ENCODE measurements at regions not wholly inside any gene's neighbourhood (a gene's known extent, or its start where the extent isn't known, plus 50 kb on each side); places are given as distances from the start of the nearest gene placed in this dataset.

DNA sequence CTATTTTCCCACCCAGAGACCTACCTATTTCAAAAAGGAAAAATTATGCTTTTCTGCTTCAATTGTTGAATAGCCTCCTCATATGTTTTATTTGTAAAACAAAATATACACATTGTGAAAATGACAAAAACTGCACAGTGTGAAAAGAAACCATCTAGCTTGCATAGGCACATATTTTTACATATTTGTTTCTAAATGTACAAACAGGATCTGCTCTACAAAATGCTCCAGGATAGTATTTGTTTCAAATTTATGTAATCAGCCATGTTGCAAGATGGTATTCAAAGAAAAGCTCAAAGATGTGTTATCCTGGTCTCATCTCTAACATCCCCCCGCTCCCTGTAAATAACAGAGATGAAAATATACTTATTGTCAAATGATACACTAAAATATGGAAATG is 366.1 kb upstream of the MPDZ start:
- no peak for ATAC-seq
- TF ChIP-seq POLR2A (IDR thresholded peaks at IDR 0.05), result no peak
- TF ChIP-seq EP300 (IDR thresholded peaks at IDR 0.05), result no peak
- TF ChIP-seq, protein P1, sequence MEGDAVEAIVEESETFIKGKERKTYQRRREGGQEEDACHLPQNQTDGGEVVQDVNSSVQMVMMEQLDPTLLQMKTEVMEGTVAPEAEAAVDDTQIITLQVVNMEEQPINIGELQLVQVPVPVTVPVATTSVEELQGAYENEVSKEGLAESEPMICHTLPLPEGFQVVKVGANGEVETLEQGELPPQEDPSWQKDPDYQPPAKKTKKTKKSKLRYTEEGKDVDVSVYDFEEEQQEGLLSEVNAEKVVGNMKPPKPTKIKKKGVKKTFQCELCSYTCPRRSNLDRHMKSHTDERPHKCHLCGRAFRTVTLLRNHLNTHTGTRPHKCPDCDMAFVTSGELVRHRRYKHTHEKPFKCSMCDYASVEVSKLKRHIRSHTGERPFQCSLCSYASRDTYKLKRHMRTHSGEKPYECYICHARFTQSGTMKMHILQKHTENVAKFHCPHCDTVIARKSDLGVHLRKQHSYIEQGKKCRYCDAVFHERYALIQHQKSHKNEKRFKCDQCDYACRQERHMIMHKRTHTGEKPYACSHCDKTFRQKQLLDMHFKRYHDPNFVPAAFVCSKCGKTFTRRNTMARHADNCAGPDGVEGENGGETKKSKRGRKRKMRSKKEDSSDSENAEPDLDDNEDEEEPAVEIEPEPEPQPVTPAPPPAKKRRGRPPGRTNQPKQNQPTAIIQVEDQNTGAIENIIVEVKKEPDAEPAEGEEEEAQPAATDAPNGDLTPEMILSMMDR (IDR thresholded peaks at IDR 0.05), result no peak
- TF ChIP-seq POLR2AphosphoS5 (IDR thresholded peaks at IDR 0.05), result no peak
- H3K27ac ChIP-seq, result no peak overlapping the region
- H3K4me1 ChIP-seq, result peaks cover 0 to 12% (median 2%) of the 10 kb centered on the region in 3 donors
- H3K4me3 ChIP-seq, result no peak overlapping the region
- H3K27me3 ChIP-seq, result no peaks in the 10 kb centered on the region
- H3K36me3 ChIP-seq, result no peaks in the 10 kb centered on the region
- WGBS, 2 donors (ENCODE audit: low coverage in 1 of 2), result 100% methylated on average over 1 of the region's 1 CpG
- no peaks in the 10 kb centered on the region for H3K9me3 ChIP-seq

DNA sequence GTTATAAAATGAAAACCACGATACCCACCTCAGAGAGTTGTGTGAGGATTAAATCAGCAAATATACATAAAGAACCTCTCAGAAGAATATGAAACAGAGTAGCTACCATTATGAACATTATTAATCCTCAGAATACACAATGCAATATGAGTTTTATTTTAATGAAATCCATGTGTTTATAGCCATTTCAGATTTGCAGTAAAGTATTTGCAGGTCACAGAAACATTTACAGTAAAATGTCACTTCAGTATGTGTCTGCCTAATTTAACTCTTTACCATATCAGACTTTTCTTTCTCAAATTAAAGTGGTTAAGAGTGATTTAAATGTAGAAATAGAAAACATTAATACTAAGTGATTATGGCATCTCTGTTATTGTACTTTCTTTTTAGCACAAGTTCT is 365.2 kb upstream of the MPDZ start:
- Histone ChIP-seq H3K4me3 (no peak overlapping the region), H3K36me3 (no peaks in the 10 kb centered on the region), H3K27me3 (no peaks in the 10 kb centered on the region), H3K27ac (no peak overlapping the region), H3K9me3 (no peaks in the 10 kb centered on the region), H3K4me1 (peaks cover 0 to 12% (median 2%) of the 10 kb centered on the region in 3 donors)
- TF ChIP-seq, protein P1 (IDR thresholded peaks at IDR 0.05), result no peak
- no peak for TF ChIP-seq POLR2A (IDR thresholded peaks at IDR 0.05)
- no peak for TF ChIP-seq POLR2AphosphoS5 (IDR thresholded peaks at IDR 0.05)
- WGBS, 2 donors (ENCODE audit: low coverage in 1 of 2), result 21 to 33% methylated on average over 1 of the region's 1 CpG
- ATAC-seq, result no peak

DNA sequence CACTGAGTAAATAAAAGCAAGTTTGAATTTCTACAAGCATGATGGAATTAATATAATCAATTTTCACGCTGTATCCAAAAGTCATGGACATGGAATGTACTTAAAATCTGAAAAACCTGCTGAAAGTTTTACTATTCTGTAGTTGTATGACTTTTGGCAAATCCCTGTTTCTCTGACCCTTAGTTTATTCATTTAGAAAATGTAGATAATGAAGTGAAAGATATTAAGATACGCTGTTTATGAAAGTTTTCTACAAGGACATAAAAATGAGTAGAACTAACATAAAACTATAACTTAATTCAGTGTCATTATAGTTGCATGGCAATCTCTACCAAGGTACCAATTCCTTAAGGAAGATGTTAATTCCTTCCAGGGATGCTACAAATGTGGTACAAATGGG is 363.2 kb upstream of the MPDZ start:
- TF ChIP-seq, protein P1 (IDR thresholded peaks at IDR 0.05), result no peak
- TF ChIP-seq POLR2AphosphoS5 (IDR thresholded peaks at IDR 0.05), result no peak
- TF ChIP-seq POLR2A (IDR thresholded peaks at IDR 0.05), result no peak
- no peak for TF ChIP-seq EP300 (IDR thresholded peaks at IDR 0.05)
- 89 to 96% methylated on average over 2 of the region's 2 CpGs for WGBS, 2 donors (ENCODE audit: low coverage in 1 of 2)
- ATAC-seq, result no peak

DNA sequence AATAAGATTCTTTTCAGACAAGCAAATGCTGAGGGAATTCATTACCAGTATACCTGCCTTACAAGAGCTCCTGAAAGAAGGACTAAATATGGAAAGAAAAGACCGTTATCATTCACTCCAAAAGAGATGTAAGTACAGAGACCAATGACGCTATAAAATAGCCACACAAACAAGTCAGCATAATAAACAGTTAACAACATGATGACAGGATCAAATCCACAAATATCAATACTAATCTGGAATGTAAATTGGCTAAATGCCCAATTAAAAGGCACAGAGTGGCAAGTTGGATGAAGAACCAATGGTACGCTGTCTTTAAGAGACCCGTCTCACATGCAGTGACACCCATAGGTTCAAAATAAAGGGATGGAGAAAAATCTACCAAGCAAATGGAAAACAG is 349.6 kb upstream of the MPDZ start:
- H3K27ac ChIP-seq, result no peak overlapping the region
- no peaks in the 10 kb centered on the region for H3K36me3 ChIP-seq
- ATAC-seq, result no peak
- H3K27me3 ChIP-seq, result no peaks in the 10 kb centered on the region
- no peak overlapping the region for H3K4me3 ChIP-seq
- TF ChIP-seq, protein P1 (IDR thresholded peaks at IDR 0.05), result no peak
- TF ChIP-seq EP300 (IDR thresholded peaks at IDR 0.05), result no peak
- TF ChIP-seq POLR2AphosphoS5 (IDR thresholded peaks at IDR 0.05), result no peak
- TF ChIP-seq POLR2A (IDR thresholded peaks at IDR 0.05), result no peak
- H3K9me3 ChIP-seq, result peaks cover 0 to 7% (median 0%) of the 10 kb centered on the region in 3 donors
- WGBS, 2 donors (ENCODE audit: low coverage in 1 of 2), result 80 to 100% methylated on average over 4 of the region's 4 CpGs
- H3K4me1 ChIP-seq, result no peaks in the 10 kb centered on the region

More for the DNA sequence above, 363.2 kb upstream of the MPDZ start:
- Histone ChIP-seq H3K36me3 (no peaks in the 10 kb centered on the region), H3K4me3 (no peak overlapping the region), H3K27me3 (no peaks in the 10 kb centered on the region), H3K9me3 (no peaks in the 10 kb centered on the region), H3K27ac (no peak overlapping the region), H3K4me1 (peaks cover 0 to 12% (median 2%) of the 10 kb centered on the region in 3 donors)

DNA sequence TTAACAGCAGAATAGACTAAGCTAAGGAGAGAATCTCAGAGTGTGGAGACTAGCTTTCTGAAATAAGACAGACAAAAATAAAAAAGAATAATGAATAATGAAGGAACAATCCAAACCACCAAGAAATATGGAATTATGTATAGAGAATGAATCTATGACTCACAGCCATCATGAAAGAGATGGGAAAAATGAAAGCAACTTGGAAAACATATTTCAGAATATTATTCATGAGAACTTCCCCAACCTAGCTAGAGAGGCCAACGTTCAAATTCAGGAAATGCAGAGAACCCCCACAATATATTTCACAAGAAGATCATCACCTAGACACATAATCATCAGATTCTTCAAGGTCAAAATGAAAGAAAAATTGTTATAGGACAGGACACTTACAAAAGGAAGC is 349.0 kb upstream of the MPDZ start:
- Histone ChIP-seq H3K4me1 (no peaks in the 10 kb centered on the region), H3K27ac (no peak overlapping the region), H3K27me3 (no peaks in the 10 kb centered on the region), H3K9me3 (peaks cover 0 to 7% (median 0%) of the 10 kb centered on the region in 3 donors), H3K4me3 (no peak overlapping the region), H3K36me3 (no peaks in the 10 kb centered on the region)
- ATAC-seq, result no peak
- no peak for TF ChIP-seq POLR2A (IDR thresholded peaks at IDR 0.05)
- no peak for TF ChIP-seq POLR2AphosphoS5 (IDR thresholded peaks at IDR 0.05)
- no peak for TF ChIP-seq EP300 (IDR thresholded peaks at IDR 0.05)
- TF ChIP-seq, protein P1 (IDR thresholded peaks at IDR 0.05), result no peak
- 69 to 100% methylated on average over 1 of the region's 1 CpG for WGBS, 2 donors (ENCODE audit: low coverage in 1 of 2)

Data from gastroesophageal sphincter (tissue), 4 donors.